ENCODE measurements at regions not wholly inside any gene's neighbourhood (a gene's known extent, or its start where the extent isn't known, plus 50 kb on each side); places are given as distances from the start of the nearest gene placed in this dataset.

DNA sequence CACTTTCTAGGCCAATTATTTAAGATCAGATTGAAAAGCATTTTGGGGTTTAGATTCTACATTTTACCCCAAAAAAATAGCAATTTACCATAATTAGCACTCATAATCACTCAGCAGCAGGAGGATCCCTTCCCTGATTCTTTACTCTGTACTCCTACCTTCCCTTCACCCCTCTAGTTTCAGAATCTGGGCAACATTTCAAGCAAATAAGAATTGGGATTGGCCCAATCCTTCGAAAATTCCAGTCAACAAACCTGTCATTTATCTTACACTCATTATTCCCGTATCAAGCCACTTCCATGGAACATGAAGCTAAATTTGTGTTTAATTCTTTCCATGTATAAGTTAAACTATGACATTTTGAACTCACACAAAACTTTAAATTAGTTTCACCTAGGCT is 349.1 kb upstream of the USP15 start:
- no peak for DNase-seq (ENCODE audit: low read depth in 1 of 2, low spot score in 1 of 2)
- TF ChIP-seq JUND (IDR thresholded peaks at IDR 0.05; ENCODE audit: low read depth), result no peak
- in situ Hi-C loops (cut with HindIII; ENCODE audit: low pct_unique_long_range_greater_than_20kb, low sequenced_read_pairs), result no loop called here

DNA sequence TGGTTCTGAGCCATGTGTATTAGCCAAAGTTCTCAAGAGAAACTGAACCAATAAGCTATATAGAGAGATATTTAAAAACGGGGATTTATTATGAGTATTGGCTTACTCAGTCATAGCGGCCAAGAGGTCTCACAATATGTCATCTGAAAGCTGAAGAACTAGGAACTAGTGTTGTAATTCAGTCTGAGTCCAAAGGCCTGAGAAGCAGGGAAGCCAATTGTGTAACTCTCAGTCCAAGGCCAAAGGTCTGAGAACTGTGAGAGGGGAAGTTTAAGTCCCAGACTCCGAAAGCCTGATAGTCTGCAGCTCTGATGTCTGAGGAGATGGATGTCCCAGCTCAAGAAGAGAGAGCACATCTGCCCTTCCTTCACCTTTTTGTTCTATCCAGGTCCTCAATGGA is 344.8 kb upstream of the USP15 start:
- DNase-seq (ENCODE audit: low read depth in 1 of 2, low spot score in 1 of 2), result no peak
- TF ChIP-seq JUND (IDR thresholded peaks at IDR 0.05; ENCODE audit: low read depth), result no peak
- in situ Hi-C loops (cut with HindIII; ENCODE audit: low pct_unique_long_range_greater_than_20kb, low sequenced_read_pairs), result no loop called here

DNA sequence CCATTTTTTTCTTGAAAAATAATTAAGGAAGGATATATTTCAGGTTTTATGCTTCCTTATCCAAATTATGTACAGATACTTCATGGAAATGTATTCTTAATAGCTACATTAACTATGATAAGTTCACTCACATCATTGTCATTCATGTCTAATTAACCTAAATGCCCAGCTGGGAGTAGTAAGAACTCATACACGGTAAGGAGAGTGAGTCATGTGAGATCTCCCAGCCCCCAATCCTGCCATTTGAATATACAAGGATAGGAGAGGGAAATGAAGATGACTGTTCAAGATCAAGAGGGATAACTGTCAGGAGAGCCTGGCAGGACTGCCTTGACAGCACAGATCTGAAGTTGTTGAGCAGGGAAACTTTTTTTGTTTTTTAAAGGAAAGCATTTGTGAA is 343.4 kb upstream of the USP15 start:
- no peak for DNase-seq (ENCODE audit: low read depth in 1 of 2, low spot score in 1 of 2)
- in situ Hi-C loops (cut with HindIII; ENCODE audit: low pct_unique_long_range_greater_than_20kb, low sequenced_read_pairs), result no loop called here

DNA sequence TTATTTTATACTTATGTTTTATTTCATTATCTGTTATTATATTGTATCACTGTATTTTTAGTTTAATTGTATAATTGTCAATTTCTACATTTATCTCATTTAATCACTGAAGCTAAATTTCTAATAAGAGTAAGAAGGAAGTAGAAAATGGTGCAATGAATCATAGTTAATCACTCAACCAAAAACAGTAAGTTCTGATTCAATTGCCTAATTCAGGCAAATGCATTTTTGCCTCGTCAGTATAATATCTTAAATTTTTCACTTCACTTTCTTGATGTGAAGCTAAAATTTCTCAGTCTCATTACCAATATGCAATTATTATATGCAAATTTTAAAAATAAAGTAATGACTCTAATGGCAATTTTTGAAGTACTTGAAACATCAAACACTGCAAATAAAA is 340.5 kb upstream of the USP15 start:
- no peak for DNase-seq (ENCODE audit: low read depth in 1 of 2, low spot score in 1 of 2)
- in situ Hi-C loops (cut with HindIII; ENCODE audit: low pct_unique_long_range_greater_than_20kb, low sequenced_read_pairs), result no loop called here
- no peak for TF ChIP-seq JUND (IDR thresholded peaks at IDR 0.05; ENCODE audit: low read depth)

More for the DNA sequence above, 343.4 kb upstream of the USP15 start:
- TF ChIP-seq JUND (IDR thresholded peaks at IDR 0.05; ENCODE audit: low read depth), result no peak

DNA sequence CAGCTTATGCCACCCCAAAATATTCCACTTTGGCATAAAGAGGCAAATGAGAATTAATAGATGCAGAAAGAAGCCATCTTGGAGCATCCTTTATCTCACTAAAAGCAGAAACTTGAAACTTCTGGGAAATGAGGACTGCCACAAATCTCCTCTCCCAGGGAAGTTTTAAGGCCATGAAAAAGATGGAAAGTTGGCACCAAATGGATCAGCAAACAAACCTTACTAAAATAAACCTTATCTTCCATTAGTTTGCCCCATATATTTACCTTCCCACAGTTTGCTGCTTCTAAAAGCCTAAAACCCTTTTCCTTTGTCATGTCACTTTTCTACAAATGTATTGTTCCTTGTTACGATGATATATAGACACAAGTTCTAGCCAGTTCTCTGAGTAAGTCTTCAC is 340.0 kb upstream of the USP15 start:
- DNase-seq (ENCODE audit: low read depth in 1 of 2, low spot score in 1 of 2), result no peak
- in situ Hi-C loops (cut with HindIII; ENCODE audit: low pct_unique_long_range_greater_than_20kb, low sequenced_read_pairs), result no loop called here
- TF ChIP-seq JUND (IDR thresholded peaks at IDR 0.05; ENCODE audit: low read depth), result no peak

DNA sequence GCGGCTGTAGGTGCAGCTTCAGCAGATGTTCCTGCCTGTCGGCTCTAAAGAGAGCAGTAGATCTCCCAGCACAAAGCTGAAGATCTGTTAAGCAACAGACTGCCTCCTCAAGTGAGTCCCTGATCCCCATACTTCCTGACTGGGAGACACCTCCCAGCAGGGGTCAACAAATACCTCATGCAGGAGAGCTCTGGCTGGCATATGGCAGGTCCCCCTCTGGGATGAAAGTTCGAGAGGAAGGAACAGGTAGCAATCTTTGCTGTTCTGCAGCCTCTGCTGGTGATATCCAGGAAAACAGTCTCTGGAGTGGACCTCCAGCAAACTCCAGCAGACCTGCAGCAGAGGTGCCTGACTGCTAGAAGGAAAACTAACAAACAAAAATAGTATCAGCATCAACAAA is 337.1 kb upstream of the USP15 start:
- in situ Hi-C loops (cut with HindIII; ENCODE audit: low pct_unique_long_range_greater_than_20kb, low sequenced_read_pairs), result no loop called here
- no peak for TF ChIP-seq JUND (IDR thresholded peaks at IDR 0.05; ENCODE audit: low read depth)

DNA sequence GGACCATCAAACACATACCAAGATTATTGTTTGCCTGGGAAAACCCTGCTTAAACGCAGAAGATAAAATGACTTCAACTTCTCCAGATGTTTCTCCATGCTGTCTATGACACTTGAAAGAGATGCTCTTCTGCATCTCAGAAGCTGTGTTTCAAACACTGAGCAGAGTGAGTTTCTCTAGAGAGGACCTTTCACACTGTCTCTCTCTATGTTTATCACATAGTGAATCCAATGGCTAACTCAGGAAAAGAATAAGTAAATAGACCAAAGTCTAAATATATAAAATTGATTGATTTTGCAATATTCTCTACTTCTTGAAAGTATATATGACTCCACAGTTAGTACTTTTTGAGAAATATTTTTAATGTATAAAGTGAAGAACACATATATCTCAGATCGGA is 325.6 kb upstream of the USP15 start:
- in situ Hi-C loops (cut with HindIII; ENCODE audit: low pct_unique_long_range_greater_than_20kb, low sequenced_read_pairs), result no loop called here

More for the DNA sequence above, 337.1 kb upstream of the USP15 start:
- DNase-seq (ENCODE audit: low read depth in 1 of 2, low spot score in 1 of 2), result no peak

DNA sequence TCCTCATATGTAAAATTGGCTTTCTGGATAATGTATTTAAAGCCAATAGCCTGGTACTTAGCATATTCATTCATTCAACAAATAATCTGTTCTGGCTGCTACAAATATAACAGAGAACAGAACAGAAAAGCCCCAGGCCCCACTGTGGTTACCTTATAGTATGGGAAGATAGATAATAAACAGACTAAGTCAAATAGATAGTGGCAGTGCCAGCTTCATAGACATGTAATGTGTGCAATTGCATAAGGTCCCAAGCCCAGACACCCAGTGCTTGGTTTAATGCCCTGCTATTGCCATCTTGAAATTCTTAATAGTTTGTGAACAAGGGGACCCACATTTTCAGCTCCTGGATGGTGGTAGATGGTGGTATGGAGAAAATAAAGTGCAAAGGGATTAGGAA is 320.2 kb upstream of the USP15 start:
- TF ChIP-seq JUND (IDR thresholded peaks at IDR 0.05; ENCODE audit: low read depth), result no peak
- no peak for DNase-seq (ENCODE audit: low read depth in 1 of 2, low spot score in 1 of 2)
- in situ Hi-C loops (cut with HindIII; ENCODE audit: low pct_unique_long_range_greater_than_20kb, low sequenced_read_pairs), result no loop called here

More for the DNA sequence above, 325.6 kb upstream of the USP15 start:
- no peak for TF ChIP-seq JUND (IDR thresholded peaks at IDR 0.05; ENCODE audit: low read depth)
- DNase-seq (ENCODE audit: low read depth in 1 of 2, low spot score in 1 of 2), result no peak

DNA sequence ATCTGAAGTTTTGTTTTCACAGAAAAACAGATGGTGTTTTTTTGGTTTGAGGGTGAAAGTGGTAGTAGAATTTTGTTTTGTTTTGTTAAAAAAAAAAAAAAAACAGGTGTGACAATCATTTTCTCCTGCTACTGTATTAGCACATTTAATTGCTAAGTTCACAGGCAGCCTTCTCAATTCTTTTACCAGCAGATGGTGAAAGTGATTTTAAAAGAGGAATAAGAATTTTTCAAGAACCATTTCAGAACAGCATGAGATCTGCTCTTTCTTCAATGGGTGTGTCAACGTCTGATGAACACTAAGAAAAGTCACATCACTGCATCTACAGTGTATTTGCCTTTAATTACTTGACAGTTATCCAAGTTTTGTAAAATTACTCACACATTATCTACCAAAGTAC is 303.7 kb upstream of the USP15 start:
- in situ Hi-C loops (cut with HindIII; ENCODE audit: low pct_unique_long_range_greater_than_20kb, low sequenced_read_pairs), result no loop called here
- no peak for DNase-seq (ENCODE audit: low read depth in 1 of 2, low spot score in 1 of 2)
- no peak for TF ChIP-seq JUND (IDR thresholded peaks at IDR 0.05; ENCODE audit: low read depth)

DNA sequence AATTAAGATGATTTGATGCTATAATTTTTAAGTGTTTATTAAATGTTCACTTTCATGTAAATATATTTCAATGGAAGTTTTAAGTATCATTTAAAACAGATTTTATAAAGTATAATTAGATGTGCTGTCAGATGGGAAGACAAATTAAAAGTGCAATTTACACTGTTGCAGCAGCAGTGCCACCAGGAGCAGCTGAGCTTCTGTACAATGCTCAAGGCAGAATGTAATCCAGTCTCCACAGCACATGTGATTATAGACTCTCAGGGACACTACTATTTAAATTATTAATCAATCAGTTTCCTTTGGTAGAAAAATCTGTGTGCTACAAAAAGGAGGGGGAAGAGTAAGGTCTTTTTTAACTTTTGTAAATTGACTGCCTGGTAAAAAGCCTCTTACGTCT is 285.7 kb upstream of the USP15 start:
- in situ Hi-C loops (cut with HindIII; ENCODE audit: low pct_unique_long_range_greater_than_20kb, low sequenced_read_pairs), result no loop called here
- TF ChIP-seq JUND (IDR thresholded peaks at IDR 0.05; ENCODE audit: low read depth), result no peak
- no peak for DNase-seq (ENCODE audit: low read depth in 1 of 2, low spot score in 1 of 2)

DNA sequence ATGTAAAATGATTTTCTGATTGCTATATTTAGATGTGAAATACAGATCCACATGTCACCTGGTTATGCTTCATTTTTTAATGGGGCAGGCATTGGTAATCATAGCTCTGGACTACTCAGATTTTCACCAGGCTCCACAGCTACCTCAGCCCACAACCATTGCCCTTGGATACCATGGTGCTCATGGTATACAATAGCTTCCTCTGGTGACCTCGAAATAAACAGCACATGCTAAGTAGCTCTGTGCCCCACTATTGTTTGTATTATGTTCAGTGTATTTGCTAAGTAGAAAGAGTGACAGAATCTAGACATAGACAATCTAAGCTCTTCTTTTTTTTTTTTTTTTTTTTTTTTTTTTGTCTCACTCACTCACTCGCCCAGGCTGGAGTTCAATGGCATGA is 274.4 kb upstream of the USP15 start:
- DNase-seq (ENCODE audit: low read depth in 1 of 2, low spot score in 1 of 2), result no peak
- no peak for TF ChIP-seq JUND (IDR thresholded peaks at IDR 0.05; ENCODE audit: low read depth)
- in situ Hi-C loops (cut with HindIII; ENCODE audit: low pct_unique_long_range_greater_than_20kb, low sequenced_read_pairs), result no loop called here

DNA sequence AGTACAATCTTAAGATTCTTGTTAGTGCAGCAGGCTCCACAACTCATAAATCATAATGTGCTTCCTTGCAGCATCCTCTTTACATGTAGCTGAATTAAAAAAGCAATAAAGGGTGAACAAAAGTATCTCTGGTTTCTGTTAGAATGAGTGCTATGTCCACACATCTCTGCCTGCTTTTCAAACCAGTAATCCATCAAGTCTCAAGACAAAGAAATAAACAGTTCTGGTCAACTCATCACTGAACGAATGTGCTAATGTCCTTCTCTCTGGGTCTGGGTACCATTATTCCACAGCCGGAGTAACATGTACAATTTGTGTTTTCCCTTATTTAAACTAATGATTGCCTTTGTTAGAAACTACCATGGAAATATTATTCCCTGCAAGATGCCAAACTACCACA is 273.0 kb upstream of the USP15 start:
- in situ Hi-C loops (cut with HindIII; ENCODE audit: low pct_unique_long_range_greater_than_20kb, low sequenced_read_pairs), result no loop called here
- DNase-seq (ENCODE audit: low read depth in 1 of 2, low spot score in 1 of 2), result no peak

DNA sequence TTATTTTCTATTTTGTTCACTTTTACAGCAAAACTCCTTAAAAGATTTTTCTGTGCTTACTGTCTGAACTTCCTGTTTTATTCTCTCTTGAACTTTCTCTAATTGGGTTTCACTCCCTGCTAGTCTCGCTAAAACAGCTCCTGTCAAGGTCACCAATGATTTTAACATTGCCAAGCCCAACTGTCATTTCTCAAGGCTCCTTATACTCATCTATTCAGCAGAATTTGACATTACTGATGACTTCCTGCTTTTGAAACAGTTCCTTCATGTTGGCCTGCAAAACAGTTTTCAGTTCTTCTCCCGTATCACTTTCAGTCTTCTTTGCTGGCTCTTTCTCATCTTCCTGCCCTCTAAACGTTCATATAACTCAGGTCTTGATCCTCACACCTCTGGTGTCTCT is 268.5 kb upstream of the USP15 start:
- in situ Hi-C loops (cut with HindIII; ENCODE audit: low pct_unique_long_range_greater_than_20kb, low sequenced_read_pairs), result no loop called here
- DNase-seq (ENCODE audit: low read depth in 1 of 2, low spot score in 1 of 2), result no peak
- TF ChIP-seq JUND (IDR thresholded peaks at IDR 0.05; ENCODE audit: low read depth), result no peak

More for the DNA sequence above, 273.0 kb upstream of the USP15 start:
- TF ChIP-seq JUND (IDR thresholded peaks at IDR 0.05; ENCODE audit: low read depth), result no peak

DNA sequence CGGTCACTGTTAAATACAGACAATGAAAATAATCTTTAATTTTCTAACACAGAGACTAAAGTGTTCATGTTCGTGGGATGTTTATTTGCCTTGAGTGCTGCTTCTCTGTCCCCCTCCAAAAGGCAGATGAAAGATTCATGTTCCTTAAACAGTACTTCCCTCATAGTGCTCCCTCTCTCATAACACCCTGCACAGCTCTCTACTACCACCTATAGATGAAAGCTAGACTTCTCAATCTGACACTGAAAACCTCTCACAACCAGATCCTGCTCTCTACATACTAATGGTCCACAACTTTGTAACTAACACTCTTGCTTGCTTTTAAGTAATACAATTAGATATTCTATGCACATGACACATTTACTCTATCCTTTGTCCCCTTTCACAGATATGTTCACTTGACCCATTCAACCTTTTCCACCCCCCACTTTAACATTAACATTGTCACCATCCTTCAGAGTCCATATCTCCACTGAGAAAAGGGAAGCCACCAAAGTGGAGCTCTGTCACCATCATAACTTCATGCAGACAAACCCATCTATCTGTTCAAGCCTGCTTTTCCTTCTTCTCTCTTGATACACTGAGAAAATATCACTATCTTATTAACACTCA is 266.4 kb upstream of the USP15 start:
- in situ Hi-C loops (cut with HindIII; ENCODE audit: low pct_unique_long_range_greater_than_20kb, low sequenced_read_pairs), result no loop called here
- DNase-seq (ENCODE audit: low read depth in 1 of 2, low spot score in 1 of 2), result peak; percentile 51 to 75
- no peak for TF ChIP-seq JUND (IDR thresholded peaks at IDR 0.05; ENCODE audit: low read depth)
